Spleen (tissue), 7 donors: ENCODE measurements at regions not wholly inside any gene's neighbourhood (a gene's known extent, or its start where the extent isn't known, plus 50 kb on each side); places are given as distances from the start of the nearest gene placed in this dataset.

Experiments
- CTCF ChIP-seq, 11 experiments: fragments of 200-600 bp in 7 of 11; fragments of 450-650 bp in 4 of 11; sonication (generic) in 4 of 11; IDR thresholded peaks in 8 of 11; conservative IDR thresholded peaks in 3 of 11; 1 replicate in 7 of 11; 2 replicates in 4 of 11; pipeline versions ENCODE4 v1.4.0 to v1.8.0; 2016 to 2021; ENCODE audit warnings: antibody characterized with exemption in 11 of 11, inconsistent platforms in 4 of 11, mild to moderate bottlenecking in 1 of 11
- POLR2A ChIP-seq, 3 donors: fragments of 450-650 bp; IDR thresholded peaks; one replicate each; pipeline ENCODE4 v1.5.1; 2017; ENCODE audit warnings: antibody characterized with exemption in 3 of 3, mild to moderate bottlenecking in 1 of 3
- donor health status: DM: no; HTN: no; CAD: no; lungs with moderate emphysema.
- donor health status: DM: no; HTN: no; CAD: no.
- donor health status: DM: no; HTN: no; CAD: no.

- TF ChIP-seq CTCF (IDR thresholded peaks at IDR 0.05 in 8 of 11, conservative IDR thresholded peaks at IDR 0.05 in 3 of 11) (no peak), POLR2A (IDR thresholded peaks at IDR 0.05) (no peak)
Observed at GRCh38 chr2:17136231-17136630, 382.0 kb downstream of the RAD51AP2 start.
